ENCODE measurements at regions not wholly inside any gene's neighbourhood (a gene's known extent, or its start where the extent isn't known, plus 50 kb on each side); places are given as distances from the start of the nearest gene placed in this dataset.

GRCh38 chrX:119181491-119181890, 53.9 kb upstream of the KIAA1210 start:
- POLR2A ChIA-PET: no interaction called here
- Histone ChIP-seq H3K4me3 (ENCODE audit: low read depth, low read length) (no peak overlapping the region), H3K9me3 (ENCODE audit: control insufficient read depth, insufficient read depth, low read depth, low read length) (no peaks in the 10 kb centered on the region), H3K27ac (ENCODE audit: extremely low read depth, low read depth, low read length) (no peak overlapping the region), H3K4me1 (ENCODE audit: control insufficient read depth, insufficient read depth, low read length) (no peaks in the 10 kb centered on the region), H3K36me3 (ENCODE audit: control insufficient read depth in 2 of 2, insufficient read depth in 1 of 2, low read length in 2 of 2) (no peaks in the 10 kb centered on the region)
- TF ChIP-seq CTCF (tag by site-specific recombination; IDR thresholded peaks at IDR 0.05) (0 out of 2 replicates have a peak, but pooled peaks have one; percentile 12), PRDM4 (tag by site-specific recombination; IDR thresholded peaks at IDR 0.05) (no peak), ZNF518A (tag by site-specific recombination; conservative IDR thresholded peaks at IDR 0.05; ENCODE audit: low read depth) (no peak), ZNF776 (tag by site-specific recombination; IDR thresholded peaks at IDR 0.05; ENCODE audit: borderline replicate concordance) (no peak)
- CTCF ChIA-PET: interaction anchor here (0.6 to 2.1 kb wide), 3 partner anchors 13 to 63 kb away, joined by 4 to 9 read pairs (median 5); no protein-coding TSS in a partner anchor

GRCh38 chrX:119186194-119186593, 49.9 kb upstream of the PGRMC1 start:
- POLR2A ChIA-PET: no interaction called here
- Histone ChIP-seq H3K4me1 (ENCODE audit: control insufficient read depth, insufficient read depth, low read length) (no peaks in the 10 kb centered on the region), H3K9me3 (ENCODE audit: control insufficient read depth, insufficient read depth, low read depth, low read length) (no peaks in the 10 kb centered on the region), H3K27ac (ENCODE audit: extremely low read depth, low read depth, low read length) (no peak overlapping the region), H3K36me3 (ENCODE audit: control insufficient read depth in 2 of 2, insufficient read depth in 1 of 2, low read length in 2 of 2) (no peaks in the 10 kb centered on the region), H3K4me3 (ENCODE audit: low read depth, low read length) (no peak overlapping the region)
- CTCF ChIA-PET: interaction anchor here (0.7 to 1.8 kb wide), 3 partner anchors 9 to 68 kb away, joined by 3 to 6 read pairs (median 4); no protein-coding TSS in a partner anchor
- TF ChIP-seq ZNF639 (tag by site-specific recombination; IDR thresholded peaks at IDR 0.05): no peak
- no peak for TF ChIP-seq ZSCAN4 (tag by site-specific recombination; IDR thresholded peaks at IDR 0.05)
- no peak for TF ChIP-seq ZNF10 (tag by site-specific recombination; IDR thresholded peaks at IDR 0.05)
- TF ChIP-seq ZBTB8A (tag by site-specific recombination; IDR thresholded peaks at IDR 0.05): no peak
- peak; percentile 62 for TF ChIP-seq ATF2 (tag by site-specific recombination; IDR thresholded peaks at IDR 0.05; ENCODE audit: low read depth)

All from HEK293 (cell line).